GM04503 (cell line): ENCODE measurements at regions not wholly inside any gene's neighbourhood (a gene's known extent, or its start where the extent isn't known, plus 50 kb on each side); places are given as distances from the start of the nearest gene placed in this dataset.

ENCODE experiments used
- DNase-seq: peaks from one replicate; pipeline ENCODE4 v3.0.0-alpha.2; 2012; ENCODE audit warnings: low read depth

DNA sequence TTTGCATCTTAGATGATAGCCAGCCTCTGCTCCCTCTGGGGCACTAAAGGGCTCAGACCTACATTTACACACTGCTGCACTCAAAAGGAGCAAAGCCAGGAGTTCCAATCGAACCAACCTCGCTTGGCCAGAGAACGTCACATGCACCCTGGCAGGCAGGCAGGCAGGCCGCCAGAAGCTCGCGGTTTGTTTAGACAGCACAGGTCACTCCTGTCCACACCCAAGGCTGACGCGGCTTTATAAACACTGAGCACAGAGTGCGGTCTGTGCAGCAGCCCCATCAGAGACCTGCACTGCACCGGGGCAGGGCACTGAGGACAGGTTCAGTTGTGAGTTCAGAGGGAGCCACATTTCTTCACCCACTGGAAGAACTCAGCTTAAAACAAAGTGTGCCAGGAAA lies 143.9 kb downstream of the BCOR start:
- no peak for DNase-seq

DNA sequence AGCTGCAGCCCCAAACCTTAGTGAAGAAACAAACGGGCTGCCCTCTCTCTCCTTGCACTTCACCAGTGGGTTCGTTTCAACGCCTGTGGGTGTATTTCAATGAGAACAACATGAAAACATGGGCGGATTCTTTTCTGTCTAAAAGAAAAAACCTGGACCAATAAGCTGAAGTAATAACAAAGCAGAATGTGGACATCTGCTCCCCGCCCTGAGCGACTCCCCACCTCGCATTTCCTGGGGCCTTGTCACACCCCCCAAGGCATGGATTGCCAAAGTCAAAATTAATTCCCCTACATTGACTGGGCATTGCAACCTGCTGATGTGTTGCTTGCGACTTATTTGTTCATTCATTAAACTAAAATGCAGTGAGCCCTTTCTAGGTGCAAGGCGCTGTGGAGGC lies 142.9 kb downstream of the BCOR start:
- DNase-seq: no peak

DNA sequence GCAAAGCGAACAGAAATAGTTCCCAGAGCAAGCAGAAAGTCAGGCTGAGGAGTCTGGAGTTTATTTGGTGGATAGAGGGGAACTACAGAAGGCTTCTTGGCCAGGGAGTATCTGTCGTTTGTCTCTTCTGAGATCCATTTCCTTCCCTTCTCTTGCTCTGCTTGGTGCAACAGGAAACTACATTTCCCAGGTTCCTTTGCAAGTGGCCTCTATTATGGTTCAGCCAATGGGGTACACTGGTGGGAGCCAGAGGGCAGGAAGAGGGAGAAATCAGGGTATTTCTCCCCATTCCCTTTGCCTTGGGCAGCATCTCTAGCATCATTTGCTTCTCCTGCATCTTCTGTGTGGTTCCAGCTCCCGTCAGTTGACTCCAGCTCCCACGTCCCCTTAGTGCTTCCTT lies 142.1 kb downstream of the BCOR start:
- no peak for DNase-seq

DNA sequence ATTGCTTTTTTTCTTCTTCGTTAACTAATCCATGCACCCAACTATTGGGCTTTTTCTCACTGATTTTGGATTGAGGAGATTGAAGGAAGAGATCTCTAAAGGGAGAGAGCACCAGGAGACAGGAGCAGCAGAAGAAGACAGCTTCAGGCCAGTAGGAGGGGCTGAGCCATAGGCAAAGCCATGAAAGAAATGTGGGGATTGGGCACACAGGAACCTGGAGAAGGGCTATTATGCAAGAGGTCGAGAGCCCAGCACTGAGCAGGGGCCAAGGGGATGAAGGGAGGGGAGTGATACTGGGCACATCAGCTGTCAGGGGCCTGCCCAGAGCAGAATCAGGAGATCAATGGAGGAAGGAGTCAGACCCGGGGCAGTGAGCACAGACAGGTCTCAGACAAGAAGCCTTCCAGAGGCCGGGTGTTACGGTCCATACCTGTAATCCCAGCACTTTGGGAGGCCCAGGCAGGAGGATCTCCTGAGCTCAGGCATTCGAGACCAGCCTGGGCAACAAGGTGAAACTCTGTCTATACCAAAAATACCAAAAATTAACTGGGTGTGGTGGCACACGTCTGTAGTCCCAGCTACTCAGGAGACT lies 140.9 kb downstream of the BCOR start:
- DNase-seq: no peak

DNA sequence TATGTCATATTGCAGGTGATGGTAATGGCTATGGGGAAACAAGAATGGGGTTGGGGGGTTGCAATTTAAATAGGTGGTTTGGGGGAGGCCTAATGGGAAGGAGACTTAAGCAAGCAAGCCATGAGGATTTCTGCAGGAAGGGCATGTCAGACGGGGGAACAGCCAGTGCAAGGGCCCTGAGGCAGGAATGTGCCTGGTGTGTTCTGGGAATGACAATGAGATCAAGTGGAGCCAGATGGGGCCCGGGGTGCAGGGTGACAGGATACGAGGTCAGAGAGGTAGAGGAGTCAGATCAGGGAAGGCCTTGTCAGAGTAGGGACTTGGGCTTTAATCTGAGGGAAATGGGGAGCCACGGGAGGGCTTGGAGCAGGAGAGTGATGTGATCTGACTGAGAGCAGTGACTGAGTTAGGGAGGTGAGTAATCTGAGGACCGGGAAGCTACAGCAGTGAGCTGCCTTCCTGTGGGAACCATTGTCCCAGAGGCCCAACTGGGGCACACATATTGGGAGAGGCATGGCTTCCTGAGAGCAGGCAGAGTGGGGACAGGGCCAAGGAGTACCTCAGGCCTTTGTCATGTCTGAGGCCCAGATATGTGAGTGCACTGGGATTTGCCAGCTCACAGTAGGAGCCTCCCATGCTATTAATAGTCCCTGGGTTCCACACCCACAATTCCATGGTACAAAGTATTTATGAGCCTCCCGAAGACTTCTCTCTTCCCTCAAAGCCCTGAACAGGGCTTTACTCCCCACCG lies 139.8 kb downstream of the BCOR start:
- DNase-seq: peak; percentile 68

DNA sequence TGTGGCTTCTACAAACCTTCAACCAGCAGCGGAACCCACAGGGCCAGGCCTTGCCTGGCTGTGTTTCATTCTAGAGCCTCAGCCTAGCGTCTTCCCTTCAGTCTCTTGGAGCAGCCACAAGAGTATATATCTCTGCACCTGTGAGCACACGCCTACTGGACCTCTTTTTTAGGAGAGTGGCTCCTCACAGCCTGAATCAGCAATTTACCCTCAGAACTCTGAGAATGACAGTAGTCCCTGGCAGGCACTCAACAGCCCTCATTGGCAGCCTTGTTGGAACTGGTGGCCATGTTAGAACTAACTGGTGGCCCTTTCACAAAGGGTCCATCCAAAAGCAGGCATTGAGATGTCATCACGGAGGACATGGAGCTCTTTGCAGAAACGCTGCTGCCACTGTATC lies 138.9 kb downstream of the BCOR start:
- no peak for DNase-seq

DNA sequence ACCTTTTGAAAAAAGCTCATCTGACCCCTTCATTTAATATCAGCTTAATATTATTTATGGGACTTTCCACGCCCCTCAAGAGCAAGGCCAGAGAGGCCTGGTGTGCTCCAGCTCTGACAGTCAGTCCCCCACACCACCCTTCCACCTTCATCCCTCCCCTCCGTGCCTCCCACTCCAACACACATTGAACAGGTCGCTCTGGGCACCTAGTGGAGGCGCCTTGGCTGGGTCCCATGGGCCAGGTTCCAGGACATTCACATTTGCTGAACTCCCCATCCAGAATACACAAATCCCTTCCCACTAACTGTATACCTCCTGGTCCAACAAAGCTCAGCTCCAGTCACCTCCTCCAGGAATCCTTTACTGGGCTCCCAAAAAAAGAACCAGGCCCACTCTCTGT lies 137.5 kb downstream of the BCOR start:
- DNase-seq: no peak

DNA sequence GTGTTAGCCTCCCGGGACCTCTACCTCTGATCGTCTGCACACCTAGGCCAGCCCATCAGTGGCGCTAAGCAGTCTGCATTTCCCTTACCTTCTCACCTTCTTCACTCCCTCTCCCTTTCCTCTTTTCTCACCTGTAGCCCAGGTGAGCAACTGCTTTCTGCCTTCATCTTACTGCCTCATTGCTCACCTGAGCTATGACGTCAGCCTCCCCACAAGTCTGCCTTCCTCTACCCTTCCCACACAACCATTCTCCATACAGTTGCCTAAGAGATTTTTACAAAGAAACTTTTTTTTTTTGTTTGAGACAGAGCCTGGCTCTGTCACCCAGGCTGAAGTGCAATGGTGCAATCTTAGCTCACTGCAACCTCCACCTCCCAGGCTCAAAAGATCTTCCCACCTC lies 136.3 kb downstream of the BCOR start:
- no peak for DNase-seq

DNA sequence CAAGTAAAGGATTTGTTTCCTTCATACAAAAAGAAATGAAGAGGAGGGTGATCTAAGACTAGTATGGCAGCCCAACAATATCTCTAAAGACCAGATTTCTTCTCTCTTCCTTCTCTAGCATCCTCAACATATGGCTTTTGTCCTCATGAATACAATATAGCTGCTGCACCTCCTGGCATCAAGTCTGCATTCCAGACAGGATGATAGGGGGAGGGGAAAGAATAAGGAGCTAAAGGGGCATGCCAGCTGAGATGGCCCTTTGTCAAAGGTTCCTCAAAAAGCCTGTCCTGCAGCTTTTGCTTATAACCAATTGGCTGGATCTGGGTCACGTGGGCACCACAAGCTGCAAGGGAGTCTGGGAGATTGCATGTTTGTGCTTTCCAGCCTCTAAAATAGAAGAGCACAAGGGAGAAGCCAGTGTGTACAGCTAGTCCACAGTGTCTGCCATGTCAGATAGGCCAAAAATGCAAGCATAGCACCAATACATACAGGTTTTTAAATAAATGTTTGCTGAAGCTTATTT lies 132.6 kb downstream of the BCOR start:
- DNase-seq: no peak

DNA sequence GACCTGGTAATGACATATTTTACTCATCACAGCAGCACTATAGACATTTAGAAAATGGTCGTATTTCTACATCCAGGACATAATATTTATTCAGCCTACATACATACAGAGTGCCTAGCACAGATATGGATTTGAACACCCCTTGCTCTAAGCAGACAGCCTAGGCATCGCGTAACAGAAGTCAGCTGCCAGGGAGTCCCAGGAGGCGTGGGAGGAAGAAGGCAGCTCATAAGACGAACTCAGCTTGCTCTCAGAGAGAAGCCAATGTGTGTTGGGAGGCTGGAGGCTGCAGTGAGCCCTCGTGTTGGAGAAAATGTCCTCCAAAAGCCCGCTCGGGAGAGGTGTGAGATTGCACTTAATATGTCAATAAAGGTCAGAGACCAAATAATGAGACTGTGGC lies 131.6 kb downstream of the BCOR start:
- no peak for DNase-seq

DNA sequence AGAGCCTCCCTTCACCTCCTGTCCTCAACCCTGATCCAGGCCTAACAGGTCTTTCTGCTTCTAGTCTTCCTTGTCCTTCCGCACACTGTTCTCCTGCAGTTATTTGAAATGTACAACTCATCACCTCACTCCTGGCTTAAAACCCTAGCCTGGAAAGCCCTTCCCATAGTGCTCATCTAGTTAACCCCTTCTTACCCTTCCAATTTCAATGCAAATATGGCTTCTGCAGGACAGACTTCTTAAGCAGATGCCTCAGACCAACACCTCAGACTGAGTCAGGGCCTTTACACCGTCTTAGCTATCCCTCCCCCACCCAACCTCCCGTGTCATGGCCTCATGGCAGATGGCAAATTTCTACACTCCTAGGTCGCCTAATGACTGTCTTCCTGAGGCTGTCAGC lies 130.4 kb downstream of the BCOR start:
- DNase-seq: no peak

DNA sequence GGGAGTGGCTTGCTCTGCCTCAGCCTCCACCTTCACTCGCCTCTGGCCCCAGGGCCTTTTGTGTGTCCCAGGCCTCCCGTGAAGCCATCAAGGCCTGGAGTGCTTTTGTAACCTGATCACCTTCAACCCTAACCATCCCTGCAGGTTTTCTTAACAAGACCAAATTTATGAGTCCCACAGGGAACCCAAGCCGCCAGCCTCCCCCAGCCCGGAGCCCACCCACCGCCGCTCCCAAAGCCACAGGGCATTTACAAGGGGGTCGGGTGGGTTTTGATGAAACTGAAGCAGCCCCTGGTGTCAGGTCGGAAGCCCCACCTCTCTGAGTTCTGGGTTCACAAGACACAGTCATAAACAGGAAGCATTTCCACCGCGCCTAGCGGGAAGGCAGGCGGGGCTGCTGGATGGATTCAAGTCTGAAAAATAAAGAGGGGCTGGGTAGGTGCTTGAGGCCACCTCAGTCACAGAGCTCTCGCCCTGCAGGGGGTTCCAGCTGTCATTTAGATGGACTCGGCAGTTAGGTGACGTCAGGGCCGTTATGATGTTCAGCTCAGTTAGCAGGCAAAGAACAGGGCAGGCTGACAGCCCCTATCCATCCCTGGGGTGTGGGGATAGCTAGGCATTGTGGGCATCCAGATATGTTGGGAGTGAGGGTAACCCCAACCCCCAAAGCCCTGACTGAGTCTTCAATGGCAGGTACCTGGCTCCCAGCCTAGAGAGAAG lies 128.5 kb downstream of the BCOR start:
- DNase-seq: no peak

DNA sequence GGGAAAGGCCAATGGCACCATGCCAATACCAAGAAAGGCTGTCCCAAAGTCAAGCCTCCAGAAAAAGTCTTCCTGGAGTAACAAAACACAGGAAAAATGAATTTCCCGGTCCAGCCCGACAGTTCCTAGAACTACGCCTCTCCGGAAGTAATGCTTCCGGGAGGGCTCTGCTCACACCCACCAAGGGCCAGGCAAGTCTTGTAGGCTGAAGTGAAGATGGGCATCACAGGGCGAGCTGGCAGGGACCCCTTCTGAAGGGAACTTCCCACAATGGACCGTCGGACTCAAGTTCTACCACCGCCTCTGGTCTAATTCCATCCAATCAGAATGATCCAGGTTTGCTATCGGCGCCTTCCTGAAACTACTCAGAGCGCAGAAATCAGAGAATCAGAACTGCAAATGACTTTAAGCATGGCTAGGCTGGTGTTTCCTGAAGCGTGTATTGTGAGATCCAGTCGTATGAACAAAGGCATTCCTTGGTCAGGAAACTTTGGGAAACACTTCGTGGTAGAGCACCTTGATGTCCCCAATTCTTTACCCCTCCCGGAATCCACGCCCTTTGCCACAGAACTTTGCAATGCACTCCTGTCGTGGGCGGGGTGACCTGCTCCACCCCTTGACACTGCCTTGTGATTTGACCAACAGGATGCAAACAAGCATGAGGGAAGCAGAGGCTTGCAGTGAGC lies 127.8 kb downstream of the BCOR start:
- no peak for DNase-seq

DNA sequence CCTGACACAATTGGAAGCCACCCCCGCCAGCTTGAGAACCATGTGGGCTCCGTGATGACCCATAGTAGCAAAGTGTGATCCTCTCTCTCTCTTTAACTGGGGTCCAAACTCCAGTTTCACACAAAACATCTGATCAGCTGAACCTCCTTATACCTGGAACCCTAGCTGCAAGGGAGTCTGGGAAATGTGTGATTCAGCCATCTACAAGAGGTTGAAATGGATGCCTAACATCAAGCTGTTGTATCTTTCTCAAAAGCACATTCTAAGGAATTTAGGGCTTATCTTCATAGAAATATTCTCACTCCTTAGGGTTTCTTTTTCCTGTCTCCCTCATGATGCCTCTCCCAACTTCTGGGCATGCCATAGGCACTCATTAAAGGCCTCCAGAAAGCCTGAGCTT lies 126.0 kb downstream of the BCOR start:
- DNase-seq: no peak

DNA sequence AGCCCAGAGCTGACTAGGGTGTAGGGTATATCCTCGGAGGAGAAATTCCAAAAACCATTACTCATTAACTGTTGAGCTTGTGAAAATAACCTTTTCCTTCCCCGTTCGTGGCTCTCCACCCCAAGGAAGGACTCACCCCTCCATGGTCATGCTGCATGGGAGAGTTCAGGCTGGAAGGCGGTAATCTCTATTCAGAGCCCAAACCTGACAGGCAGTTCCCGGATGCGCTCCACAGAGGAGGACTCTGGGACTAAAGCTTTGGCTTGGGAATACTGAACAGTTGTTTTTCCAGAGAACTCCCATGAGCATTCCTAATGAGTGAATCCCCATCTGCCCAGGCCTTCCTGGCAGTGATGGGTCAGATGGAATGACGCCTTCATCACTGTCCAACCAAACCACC lies 125.4 kb downstream of the BCOR start:
- DNase-seq: peak; percentile 20

DNA sequence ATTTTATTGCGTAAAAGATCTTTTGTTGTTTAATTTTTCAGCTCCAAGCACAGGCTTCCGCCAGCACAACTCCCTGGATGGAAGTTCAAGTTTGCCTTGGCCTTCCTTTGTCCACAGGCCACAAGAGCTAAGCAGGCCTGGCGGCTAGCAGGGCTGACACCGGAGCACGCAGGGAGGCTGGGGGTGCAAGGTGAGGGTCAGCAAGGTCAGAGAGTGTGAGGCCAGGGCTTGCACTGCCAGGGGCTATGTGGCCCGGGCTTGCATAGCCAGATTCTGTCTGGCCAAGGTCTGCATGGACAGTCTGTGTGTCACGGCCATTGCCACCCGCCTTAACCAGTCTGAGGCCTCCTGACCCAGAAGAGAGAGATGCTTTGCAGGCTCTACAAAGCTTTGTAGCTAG lies 123.9 kb downstream of the BCOR start:
- DNase-seq: no peak

DNA sequence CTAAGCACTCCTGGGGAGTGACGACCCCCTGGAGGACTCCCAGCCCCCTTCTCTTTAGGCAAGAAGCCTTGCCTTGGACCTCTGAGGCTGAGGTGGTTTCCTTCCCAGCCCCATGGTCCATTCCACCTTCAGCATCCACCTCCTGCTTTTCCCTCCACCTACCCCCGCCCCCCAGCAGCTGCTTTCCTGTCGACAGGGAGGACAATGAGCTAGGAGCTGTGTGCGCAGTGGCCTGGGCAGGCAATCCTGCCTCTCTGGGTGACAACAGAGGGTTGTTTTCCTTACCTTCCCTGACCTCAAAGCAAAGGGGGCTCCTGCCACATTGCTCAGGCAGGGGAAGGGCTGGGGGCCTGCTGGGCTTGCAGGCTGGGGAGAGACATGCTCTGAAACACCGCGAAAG lies 123.5 kb downstream of the BCOR start:
- DNase-seq: no peak

DNA sequence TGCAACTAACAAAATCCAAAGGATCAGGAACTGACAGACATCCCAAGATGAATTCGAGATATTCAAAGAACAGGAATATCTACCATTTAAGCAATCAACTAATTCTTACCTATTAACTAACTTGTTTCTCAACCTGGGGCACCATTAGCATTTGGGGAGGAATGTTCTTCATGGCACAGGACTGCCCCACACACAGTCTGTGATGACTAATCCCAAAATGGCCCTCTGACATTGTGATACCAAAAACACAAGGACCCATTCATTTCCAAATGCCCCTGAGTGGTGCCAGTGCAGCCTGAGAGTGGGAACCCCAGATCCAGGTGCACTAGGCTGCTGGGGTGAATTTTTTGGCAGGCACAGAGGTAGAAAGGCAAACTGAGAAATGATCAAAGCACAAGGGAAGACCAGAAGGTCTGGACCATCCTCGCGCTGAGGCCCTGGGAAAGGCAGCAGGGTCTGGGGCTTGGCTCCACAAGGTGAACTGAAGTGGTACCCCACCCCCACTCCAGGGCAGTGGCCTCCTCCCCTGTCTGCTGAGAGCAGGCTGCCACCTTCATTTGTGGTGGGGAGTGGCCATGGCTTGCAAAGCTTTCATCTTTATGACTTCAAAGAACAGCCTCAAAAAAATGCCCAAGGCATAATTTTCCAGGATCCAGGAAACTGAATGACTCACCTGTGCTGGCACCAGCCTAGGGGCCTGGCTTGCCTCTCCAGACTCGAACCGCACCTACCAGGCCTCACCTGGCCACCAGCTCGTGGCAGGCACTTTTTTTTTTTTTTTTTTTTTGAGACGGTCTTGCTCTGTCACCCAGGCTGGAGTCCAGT lies 122.4 kb downstream of the BCOR start:
- no peak for DNase-seq

DNA sequence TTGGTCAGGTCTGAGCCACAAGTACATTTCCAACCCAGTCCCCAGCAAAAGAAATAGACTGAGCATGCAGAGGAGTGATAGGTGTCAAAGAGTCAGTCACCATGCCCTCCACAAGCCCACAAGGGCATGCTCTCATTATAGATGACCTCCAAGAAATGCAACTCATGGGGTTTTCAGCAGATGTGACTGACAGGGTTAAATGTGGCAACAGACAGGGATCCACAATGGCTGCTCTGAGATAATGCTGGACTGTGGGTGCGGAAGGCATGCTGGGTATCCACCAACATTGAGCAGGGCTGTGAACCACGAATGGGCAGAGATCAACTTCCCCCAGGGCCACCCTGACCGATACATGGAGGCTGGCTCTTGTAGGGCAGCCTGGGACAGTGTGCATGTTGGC lies 115.8 kb downstream of the BCOR start:
- DNase-seq: no peak

DNA sequence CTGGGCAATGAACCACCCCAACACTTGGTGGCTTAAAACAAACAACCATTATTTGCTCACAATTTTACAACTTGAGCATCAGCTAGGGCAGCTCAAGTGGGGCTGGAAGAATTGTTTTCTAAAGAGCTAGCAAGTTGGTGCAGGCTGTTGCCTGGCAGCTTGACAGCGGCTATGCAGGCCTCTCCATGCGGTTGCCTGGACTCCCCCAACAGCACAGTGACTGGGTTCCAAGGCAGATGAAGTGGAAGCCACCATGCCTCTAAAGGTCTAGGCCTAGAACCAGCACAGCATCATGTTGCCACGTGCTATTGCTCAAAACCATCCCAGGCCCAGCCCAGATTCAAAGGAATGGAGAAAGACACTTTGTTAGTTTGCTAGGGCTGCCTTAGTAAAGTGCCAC lies 114.8 kb downstream of the BCOR start:
- DNase-seq: no peak

DNA sequence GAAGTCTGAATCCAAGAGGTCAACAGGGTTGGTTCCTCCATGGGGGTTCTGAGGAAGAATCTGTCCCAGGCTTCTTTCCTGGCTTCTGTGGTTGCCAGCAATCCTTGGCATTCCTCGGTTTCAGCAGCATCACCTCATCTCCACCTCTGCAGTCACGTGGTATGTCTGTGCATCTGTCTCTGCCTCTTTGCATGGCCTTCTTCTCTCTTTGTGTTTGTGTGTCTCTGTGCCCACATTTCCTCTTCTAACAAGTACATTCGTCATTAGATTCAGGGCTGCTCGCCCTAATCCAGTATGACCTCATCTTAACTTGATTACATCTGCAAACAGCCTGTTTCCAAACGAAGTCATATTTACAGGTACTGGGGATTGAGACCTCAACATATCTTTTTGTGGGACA lies 114.0 kb downstream of the BCOR start:
- no peak for DNase-seq
